Central memory CD8-positive, alpha-beta T cell (primary cell): ENCODE measurements at regions not wholly inside any gene's neighbourhood (a gene's known extent, or its start where the extent isn't known, plus 50 kb on each side); places are given as distances from the start of the nearest gene placed in this dataset.

Experiments used
- ATAC-seq: fragments of 150-1000 bp; cut with Tn5 transposase; replicated peaks from 2 replicates; pipeline ENCODE4 v1.10.0; 2022; ENCODE audit warnings: mild to moderate bottlenecking, moderate FRiP score, moderate number of reproducible peaks; ENCODE audit not compliant: poor library complexity, severe bottlenecking; ENCODE audit errors: extremely low read depth
- DNase-seq, 2 donors: peaks; one replicate each; pipeline ENCODE4 v3.0.0; 2021; ENCODE audit warnings: low spot score in 2 of 2
- H3K27ac Mint-ChIP-seq: one replicate; pipeline ENCODE4 v1.8.0; 2022; ENCODE audit warnings: low read depth, mild to moderate bottlenecking, moderate library complexity, mixed read lengths
- H3K27me3 Mint-ChIP-seq: one replicate; pipeline ENCODE4 v1.8.0; 2022; ENCODE audit warnings: mixed read lengths
- H3K36me3 Mint-ChIP-seq: one replicate; pipeline ENCODE4 v1.8.0; 2022; ENCODE audit warnings: mild to moderate bottlenecking, moderate library complexity, mixed read lengths; ENCODE audit not compliant: insufficient read depth
- H3K4me1 Mint-ChIP-seq: one replicate; pipeline ENCODE4 v1.8.0; 2022; ENCODE audit warnings: mixed read lengths
- H3K4me3 Mint-ChIP-seq: one replicate; pipeline ENCODE4 v1.8.0; 2022; ENCODE audit warnings: mild to moderate bottlenecking, moderate library complexity, mixed read lengths
- H3K9me3 Mint-ChIP-seq: one replicate; pipeline ENCODE4 v1.8.0; 2022; ENCODE audit warnings: mixed read lengths

DNA sequence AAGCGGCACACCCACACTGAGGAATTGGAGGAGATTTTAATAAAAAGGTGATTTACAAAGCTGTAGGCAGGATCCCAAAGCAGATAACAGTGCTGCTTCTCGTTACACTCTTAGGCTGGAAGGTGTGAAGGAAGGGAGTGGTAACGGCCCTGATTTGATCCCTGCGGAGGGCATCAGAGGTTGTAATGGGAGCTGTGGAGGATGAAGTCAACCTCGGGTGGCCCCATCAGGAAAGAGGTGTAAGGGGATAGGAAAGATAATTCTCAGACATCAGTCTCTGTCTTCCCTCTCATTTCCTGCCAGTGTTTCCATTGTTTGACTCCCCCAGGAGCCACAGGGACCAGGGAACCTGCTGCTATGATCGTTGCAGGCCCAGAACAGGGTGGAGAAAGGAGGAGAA lies 245.7 kb upstream of the NOX3 start:
- H3K27me3 Mint-ChIP-seq, result no peaks in the 10 kb centered on the region
- H3K36me3 Mint-ChIP-seq, result no peaks in the 10 kb centered on the region
- H3K4me3 Mint-ChIP-seq, result no peak overlapping the region
- no peak for DNase-seq
- no peaks in the 10 kb centered on the region for H3K4me1 Mint-ChIP-seq
- no peak for ATAC-seq
- no peaks in the 10 kb centered on the region for H3K9me3 Mint-ChIP-seq
- no peak overlapping the region for H3K27ac Mint-ChIP-seq

DNA sequence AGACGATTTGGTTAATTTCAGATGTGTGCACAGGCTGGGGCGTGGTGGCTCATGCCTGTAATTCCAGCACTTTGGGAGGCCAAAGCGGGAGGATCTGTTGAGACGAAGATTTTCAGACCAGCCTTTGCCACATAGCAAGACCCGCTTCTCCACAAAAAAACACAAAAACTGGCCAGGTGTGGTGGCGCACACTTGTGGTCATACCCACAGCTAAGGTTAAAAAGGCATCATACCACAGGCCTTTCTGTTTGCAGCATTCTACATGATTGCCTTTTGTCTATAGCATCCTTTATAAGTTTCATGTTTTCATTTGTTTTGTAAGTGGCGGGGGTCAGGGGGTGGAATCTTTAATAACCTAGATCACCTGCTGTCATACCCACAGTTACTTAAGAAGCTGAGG lies 239.9 kb upstream of the NOX3 start:
- no peaks in the 10 kb centered on the region for H3K36me3 Mint-ChIP-seq
- H3K27me3 Mint-ChIP-seq, result no peaks in the 10 kb centered on the region
- no peaks in the 10 kb centered on the region for H3K9me3 Mint-ChIP-seq
- H3K27ac Mint-ChIP-seq, result no peak overlapping the region
- no peak overlapping the region for H3K4me3 Mint-ChIP-seq
- DNase-seq (no peak), ATAC-seq (no peak)
- H3K4me1 Mint-ChIP-seq, result no peaks in the 10 kb centered on the region

DNA sequence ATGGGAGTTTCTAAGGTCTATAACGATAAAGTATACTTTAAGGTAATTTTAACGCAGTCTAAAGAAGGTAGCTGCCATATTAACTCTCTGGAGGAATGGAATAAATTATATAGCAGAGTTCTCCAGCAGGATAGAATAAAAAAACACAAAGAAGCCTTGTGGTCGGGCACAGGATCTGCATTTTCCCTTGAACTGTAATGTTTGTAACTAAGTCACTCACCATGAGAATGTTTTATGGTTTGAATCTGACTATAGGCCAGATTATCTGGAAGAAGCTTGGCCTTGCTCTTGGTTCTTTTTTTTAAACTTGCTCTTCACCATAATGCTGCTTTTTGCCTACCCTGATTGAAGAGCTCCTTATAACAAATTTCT lies 238.8 kb upstream of the NOX3 start:
- Mint-ChIP-seq H3K4me3 (no peak overlapping the region), H3K27me3 (no peaks in the 10 kb centered on the region), H3K9me3 (no peaks in the 10 kb centered on the region), H3K36me3 (no peaks in the 10 kb centered on the region), H3K27ac (no peak overlapping the region), H3K4me1 (no peaks in the 10 kb centered on the region)
- DNase-seq, result no peak
- ATAC-seq, result no peak

DNA sequence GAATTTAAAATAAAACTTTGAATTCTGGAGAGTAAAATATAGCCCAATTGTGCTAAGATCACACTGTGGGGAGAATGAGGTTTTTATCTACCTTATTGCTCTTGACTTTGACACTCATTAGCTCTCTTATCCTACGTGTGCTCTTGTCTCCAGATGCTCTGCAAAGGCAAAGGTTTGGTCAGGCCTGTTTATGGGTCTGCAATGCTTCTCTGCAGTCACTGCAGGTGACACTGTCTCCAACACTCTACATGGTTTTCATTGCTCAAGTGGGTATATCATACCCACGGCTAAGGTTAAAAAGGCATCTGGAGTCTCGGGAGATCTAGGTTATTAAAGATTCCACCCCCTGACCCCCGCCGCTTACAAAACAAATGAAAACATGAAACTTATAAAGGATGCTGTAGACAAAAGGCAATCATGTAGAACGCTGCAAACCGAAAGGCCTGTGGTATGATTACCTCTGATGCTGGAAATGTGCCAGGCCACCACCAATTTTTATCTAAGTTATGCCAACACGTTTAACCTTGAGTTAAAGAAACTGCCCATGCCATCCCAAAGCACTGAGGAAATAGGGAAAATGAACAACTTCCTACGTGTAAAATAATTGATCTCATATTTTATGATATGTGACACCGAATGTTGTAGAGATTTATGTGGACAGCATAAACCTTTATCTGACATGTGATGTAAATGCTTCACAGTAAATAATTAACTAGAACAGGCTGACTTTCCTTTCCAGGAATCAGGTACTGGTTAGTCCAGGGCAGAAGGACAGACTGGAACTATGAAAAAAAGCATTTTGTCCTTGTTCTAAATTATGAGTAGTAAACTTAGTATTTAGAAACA lies 238.2 kb upstream of the NOX3 start:
- no peaks in the 10 kb centered on the region for H3K4me1 Mint-ChIP-seq
- no peak overlapping the region for H3K27ac Mint-ChIP-seq
- H3K27me3 Mint-ChIP-seq, result no peaks in the 10 kb centered on the region

DNA sequence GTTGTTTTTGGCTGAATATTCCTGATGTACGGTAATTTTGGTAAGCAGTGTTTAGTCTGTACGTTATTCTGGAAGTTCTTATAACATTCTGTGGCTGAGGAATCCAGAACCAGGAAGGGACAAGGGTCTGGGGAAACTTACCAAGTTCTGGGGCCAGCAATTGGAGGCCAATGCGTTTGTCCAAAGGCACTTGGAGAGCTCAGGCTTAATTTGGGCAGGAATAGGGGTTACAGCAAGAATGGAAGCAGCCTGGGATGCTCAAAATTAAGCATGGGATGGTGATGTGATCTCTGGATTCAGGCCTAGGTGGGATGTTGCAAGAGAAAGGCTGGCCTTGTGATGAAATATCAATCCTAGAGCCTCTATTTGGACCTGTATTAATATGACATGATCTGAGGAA lies 235.2 kb upstream of the NOX3 start:
- Mint-ChIP-seq H3K27ac (no peak overlapping the region), H3K9me3 (no peaks in the 10 kb centered on the region), H3K36me3 (no peaks in the 10 kb centered on the region), H3K4me3 (no peak overlapping the region), H3K4me1 (no peaks in the 10 kb centered on the region), H3K27me3 (no peaks in the 10 kb centered on the region)
- no peak for ATAC-seq
- no peak for DNase-seq

More for the DNA sequence above, 238.2 kb upstream of the NOX3 start:
- Mint-ChIP-seq H3K9me3 (no peaks in the 10 kb centered on the region), H3K36me3 (no peaks in the 10 kb centered on the region), H3K4me3 (no peak overlapping the region)
- DNase-seq (no peak), ATAC-seq (no peak)

DNA sequence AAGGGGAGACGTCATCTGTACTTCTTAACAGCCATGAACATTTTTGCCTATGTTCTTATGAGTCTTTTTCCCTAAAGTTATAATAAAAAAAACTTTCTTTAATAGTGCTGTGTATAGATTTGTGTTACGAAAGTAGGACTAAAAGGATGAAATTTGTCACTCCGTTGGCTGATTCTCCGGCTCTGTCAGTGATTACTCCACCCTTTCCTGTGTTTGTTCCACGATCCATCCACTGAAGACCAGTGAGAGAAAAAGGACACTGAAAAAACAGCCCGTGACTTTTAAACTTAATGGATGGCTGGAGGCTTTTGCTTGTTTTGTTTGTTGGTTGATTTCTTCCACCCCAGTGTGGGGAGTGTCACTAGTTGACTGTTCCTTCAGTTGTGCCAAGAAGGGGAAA lies 232.0 kb upstream of the NOX3 start:
- no peaks in the 10 kb centered on the region for H3K36me3 Mint-ChIP-seq
- ATAC-seq (no peak), DNase-seq (no peak)
- no peak overlapping the region for H3K27ac Mint-ChIP-seq
- H3K27me3 Mint-ChIP-seq, result no peaks in the 10 kb centered on the region
- H3K4me1 Mint-ChIP-seq, result no peaks in the 10 kb centered on the region
- no peaks in the 10 kb centered on the region for H3K9me3 Mint-ChIP-seq
- H3K4me3 Mint-ChIP-seq, result no peak overlapping the region

DNA sequence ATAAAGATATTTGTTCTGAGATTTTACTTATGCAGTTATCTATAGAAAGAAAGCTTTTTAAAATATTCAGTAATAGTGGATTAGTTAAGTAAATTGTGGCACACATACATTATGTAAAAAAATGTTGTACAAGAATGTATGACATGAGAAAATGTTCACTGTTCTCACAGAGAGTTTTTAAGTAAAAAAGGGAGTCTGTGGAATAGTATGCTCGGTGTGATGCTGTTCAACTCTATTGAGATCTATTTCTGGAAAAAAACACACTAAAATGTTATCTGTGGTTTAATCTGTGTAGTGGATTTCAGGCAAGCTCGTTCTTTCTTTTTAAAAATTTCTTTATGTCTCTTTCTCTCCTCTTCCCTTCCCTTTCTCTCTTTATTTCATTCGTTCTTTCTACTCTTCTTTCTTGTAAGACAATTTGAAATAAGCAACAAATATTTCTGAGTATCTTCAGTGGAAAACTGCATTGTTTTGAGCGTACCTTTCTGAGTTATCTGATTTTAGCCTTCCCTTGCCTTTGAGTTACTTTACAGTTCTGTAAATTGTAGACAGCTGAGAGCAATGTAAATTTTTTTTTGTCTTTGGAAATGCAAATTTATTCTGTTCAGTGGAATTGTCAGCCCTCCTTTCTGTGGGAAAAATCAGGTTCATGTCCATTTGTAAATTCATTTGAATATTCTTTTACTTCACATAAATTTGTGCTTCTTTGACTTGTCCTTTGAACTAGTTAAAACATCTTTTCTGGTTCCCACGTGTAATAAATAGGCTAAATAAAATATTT lies 229.0 kb upstream of the NOX3 start:
- Mint-ChIP-seq H3K27me3 (no peaks in the 10 kb centered on the region), H3K36me3 (no peaks in the 10 kb centered on the region)

DNA sequence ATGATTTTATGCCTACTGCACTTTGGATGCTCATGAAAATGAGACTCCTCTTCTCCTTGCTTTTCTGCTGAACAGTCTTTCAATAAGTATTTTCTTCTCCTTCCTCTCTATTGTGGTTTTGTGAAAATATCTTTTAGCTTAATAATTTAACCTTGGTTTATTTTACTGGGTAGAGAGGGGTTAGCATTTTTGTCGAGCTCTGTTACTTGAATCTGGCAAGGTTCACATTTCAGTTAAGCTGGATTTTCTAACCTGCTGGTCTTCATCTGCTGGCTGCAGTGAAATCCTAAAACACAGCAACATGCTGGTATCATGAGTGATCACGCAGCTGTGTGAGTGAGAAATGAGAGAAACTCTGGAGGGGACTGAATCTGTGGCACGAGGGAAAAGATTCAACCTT lies 222.7 kb upstream of the NOX3 start:
- H3K27ac Mint-ChIP-seq, result no peak overlapping the region
- no peak overlapping the region for H3K4me3 Mint-ChIP-seq
- DNase-seq (no peak), ATAC-seq (no peak)
- H3K4me1 Mint-ChIP-seq, result no peaks in the 10 kb centered on the region
- no peaks in the 10 kb centered on the region for H3K36me3 Mint-ChIP-seq
- no peaks in the 10 kb centered on the region for H3K9me3 Mint-ChIP-seq
- H3K27me3 Mint-ChIP-seq, result no peaks in the 10 kb centered on the region

More for the DNA sequence above, 229.0 kb upstream of the NOX3 start:
- Mint-ChIP-seq H3K4me1 (no peaks in the 10 kb centered on the region), H3K27ac (no peak overlapping the region), H3K4me3 (no peak overlapping the region), H3K9me3 (no peaks in the 10 kb centered on the region)
- DNase-seq (no peak), ATAC-seq (no peak)

DNA sequence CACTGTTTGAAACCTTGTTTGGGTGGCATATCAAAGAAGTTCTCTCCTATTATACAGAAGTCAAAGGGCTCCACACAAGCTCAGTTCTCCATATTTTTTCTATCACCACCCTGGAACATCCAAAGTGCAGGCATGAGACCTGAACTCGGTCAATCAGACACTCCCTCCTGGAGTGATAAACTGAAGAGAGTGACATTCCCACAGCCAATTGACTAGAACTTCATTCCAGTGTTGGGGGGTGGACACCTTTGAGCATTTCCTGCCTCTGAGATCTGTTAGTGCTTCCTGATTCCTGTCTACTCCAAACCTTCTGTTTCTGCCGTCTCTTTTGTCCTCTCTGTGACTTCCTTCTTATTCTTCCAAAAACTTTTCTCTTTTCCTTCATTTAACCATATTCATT lies 220.7 kb upstream of the NOX3 start:
- Mint-ChIP-seq H3K27ac (no peak overlapping the region), H3K27me3 (no peaks in the 10 kb centered on the region), H3K4me3 (no peak overlapping the region), H3K9me3 (no peaks in the 10 kb centered on the region), H3K4me1 (no peaks in the 10 kb centered on the region), H3K36me3 (no peaks in the 10 kb centered on the region)
- no peak for DNase-seq
- ATAC-seq, result no peak

DNA sequence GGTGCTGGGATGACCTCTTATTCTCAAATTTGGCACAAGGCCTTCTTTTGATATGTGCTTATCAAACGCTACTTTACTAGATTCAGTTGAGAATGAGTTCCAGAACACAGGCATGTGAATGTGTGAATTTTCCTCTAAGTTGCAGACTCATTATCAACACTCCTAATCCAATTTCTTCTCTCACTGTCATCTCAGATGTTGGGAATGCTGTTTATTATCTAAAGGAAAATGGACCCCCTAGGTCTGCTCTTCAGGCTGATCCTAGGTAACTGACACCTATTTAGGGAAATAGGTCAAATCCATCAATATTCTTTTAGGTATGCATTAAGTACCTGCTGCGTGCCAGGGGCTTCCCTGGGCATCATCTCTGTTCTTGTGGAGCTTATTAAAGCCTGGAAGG lies 215.0 kb upstream of the NOX3 start:
- peaks cover 3% of the 10 kb centered on the region for H3K36me3 Mint-ChIP-seq
- no peak overlapping the region for H3K27ac Mint-ChIP-seq
- H3K27me3 Mint-ChIP-seq, result no peaks in the 10 kb centered on the region
- H3K4me1 Mint-ChIP-seq, result no peaks in the 10 kb centered on the region
- H3K4me3 Mint-ChIP-seq, result no peak overlapping the region
- H3K9me3 Mint-ChIP-seq, result no peaks in the 10 kb centered on the region
- DNase-seq (no peak), ATAC-seq (no peak)

DNA sequence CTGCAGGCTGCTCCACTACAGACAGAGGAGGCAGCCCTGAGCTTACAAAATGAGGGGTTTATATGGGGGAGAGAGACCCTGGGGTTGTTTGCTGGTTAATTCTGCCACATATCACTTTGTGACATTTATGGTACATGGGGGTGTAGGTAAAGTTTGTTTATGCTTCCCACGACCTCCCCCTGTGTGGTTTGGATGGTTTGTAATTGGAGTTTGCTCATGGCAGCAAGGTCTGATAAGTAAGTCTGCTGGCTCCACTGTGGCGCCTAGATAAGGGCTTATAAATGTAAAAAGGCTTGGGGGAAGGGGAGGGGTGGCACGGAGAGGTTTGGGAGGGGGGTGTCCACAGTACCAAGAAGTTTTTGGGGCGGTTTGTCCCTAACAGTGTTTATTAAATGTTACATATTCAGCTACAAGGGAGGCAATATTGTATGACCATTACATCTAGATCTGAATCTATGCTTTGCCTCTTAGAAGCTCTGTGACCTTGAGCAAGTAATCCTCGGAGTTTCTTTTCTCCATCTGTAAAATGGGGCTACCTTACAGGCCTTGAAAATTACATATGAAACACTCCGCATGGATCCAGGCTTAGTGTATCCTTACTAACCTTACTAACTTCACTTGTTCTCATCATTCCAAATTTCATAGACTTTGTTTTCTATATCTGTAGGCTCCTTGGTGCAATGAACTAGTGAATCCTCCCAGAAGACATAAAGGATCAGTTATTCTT lies 204.8 kb upstream of the NOX3 start:
- Mint-ChIP-seq H3K27ac (no peak overlapping the region), H3K4me3 (no peak overlapping the region), H3K9me3 (peaks cover 9% of the 10 kb centered on the region), H3K4me1 (no peaks in the 10 kb centered on the region), H3K36me3 (no peaks in the 10 kb centered on the region), H3K27me3 (no peaks in the 10 kb centered on the region)
- no peak for DNase-seq
- no peak for ATAC-seq

DNA sequence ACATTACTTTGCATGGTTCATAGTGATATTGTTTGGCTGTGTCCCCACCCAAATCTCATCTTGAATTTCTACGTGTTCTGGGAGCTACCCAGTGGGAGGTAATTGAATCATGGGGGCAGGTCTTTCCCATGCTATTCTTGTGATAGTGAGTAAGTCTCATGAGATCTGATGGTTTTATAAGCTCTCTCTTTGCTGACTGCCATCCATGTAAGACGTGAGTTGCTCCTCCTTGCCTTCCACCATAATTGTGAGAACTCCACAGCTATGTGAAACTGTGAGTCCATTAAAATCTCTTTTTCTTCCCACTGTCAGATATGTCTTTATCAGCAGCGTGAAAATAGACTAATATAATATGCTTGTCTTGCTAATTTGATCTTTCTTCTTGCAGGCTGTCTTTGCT lies 200.4 kb upstream of the NOX3 start:
- no peaks in the 10 kb centered on the region for H3K36me3 Mint-ChIP-seq
- ATAC-seq, result no peak
- H3K4me3 Mint-ChIP-seq, result no peak overlapping the region
- no peak overlapping the region for H3K27ac Mint-ChIP-seq
- H3K27me3 Mint-ChIP-seq, result no peaks in the 10 kb centered on the region
- no peak for DNase-seq
- H3K4me1 Mint-ChIP-seq, result no peaks in the 10 kb centered on the region
- peaks cover 15% of the 10 kb centered on the region for H3K9me3 Mint-ChIP-seq

DNA sequence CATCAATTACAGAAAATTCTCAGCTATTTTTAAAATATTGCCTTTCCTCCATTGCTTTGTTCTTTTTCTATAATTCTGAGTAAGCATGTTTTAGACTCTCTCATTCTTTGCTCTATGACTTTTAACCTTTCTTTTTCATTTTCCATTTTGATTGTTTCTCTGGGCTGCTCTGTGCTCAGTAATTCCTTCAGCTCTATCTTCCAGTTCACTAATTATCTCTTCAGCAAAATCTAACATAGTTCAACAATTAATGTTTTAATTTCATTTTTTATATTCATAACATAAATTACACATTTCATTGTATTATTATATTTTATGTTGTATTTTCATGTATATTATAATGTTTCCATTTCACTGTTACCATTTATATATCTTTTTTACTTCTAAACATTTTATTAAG lies 198.8 kb upstream of the NOX3 start:
- no peak for ATAC-seq
- peaks cover 15% of the 10 kb centered on the region for H3K9me3 Mint-ChIP-seq
- no peaks in the 10 kb centered on the region for H3K4me1 Mint-ChIP-seq
- DNase-seq, result no peak
- no peak overlapping the region for H3K27ac Mint-ChIP-seq
- H3K36me3 Mint-ChIP-seq, result no peaks in the 10 kb centered on the region
- H3K27me3 Mint-ChIP-seq, result no peaks in the 10 kb centered on the region
- H3K4me3 Mint-ChIP-seq, result no peak overlapping the region
